Fibroblast of lung (primary cell): ENCODE measurements at regions not wholly inside any gene's neighbourhood (a gene's known extent, or its start where the extent isn't known, plus 50 kb on each side); places are given as distances from the start of the nearest gene placed in this dataset.

Experiments
- EZH2 ChIP-seq: IDR thresholded peaks from 2 replicates; pipeline ENCODE4 v1.5.1; 2012; ENCODE audit warnings: low read length, control low read depth, mild to moderate bottlenecking; ENCODE audit errors: missing control alignments
- TF ChIP-seq, protein P1 (sequence below), 2 donors: IDR thresholded peaks in 1 of 2; conservative IDR thresholded peaks in 1 of 2; 1 replicate in 1 of 2; 2 replicates in 1 of 2; pipeline ENCODE4 v1.5.1; 2011 to 2012; ENCODE audit warnings: low read length in 2 of 2, control low read depth in 1 of 2, inconsistent platforms in 1 of 2, low read depth in 1 of 2, mild to moderate bottlenecking in 1 of 2

- TF ChIP-seq, protein P1, sequence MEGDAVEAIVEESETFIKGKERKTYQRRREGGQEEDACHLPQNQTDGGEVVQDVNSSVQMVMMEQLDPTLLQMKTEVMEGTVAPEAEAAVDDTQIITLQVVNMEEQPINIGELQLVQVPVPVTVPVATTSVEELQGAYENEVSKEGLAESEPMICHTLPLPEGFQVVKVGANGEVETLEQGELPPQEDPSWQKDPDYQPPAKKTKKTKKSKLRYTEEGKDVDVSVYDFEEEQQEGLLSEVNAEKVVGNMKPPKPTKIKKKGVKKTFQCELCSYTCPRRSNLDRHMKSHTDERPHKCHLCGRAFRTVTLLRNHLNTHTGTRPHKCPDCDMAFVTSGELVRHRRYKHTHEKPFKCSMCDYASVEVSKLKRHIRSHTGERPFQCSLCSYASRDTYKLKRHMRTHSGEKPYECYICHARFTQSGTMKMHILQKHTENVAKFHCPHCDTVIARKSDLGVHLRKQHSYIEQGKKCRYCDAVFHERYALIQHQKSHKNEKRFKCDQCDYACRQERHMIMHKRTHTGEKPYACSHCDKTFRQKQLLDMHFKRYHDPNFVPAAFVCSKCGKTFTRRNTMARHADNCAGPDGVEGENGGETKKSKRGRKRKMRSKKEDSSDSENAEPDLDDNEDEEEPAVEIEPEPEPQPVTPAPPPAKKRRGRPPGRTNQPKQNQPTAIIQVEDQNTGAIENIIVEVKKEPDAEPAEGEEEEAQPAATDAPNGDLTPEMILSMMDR (conservative IDR thresholded peaks at IDR 0.05 in 1 of 2, IDR thresholded peaks at IDR 0.05 in 1 of 2; ENCODE audit: low read depth in 1 of 2, low read length in 2 of 2) = no peak
- TF ChIP-seq EZH2 = no peak
Observed at GRCh38 chr1:222909586-222909985, 94.7 kb downstream of the DISP1 start.
